ENCODE measurements at regions not wholly inside any gene's neighbourhood (a gene's known extent, or its start where the extent isn't known, plus 50 kb on each side); places are given as distances from the start of the nearest gene placed in this dataset.

DNA sequence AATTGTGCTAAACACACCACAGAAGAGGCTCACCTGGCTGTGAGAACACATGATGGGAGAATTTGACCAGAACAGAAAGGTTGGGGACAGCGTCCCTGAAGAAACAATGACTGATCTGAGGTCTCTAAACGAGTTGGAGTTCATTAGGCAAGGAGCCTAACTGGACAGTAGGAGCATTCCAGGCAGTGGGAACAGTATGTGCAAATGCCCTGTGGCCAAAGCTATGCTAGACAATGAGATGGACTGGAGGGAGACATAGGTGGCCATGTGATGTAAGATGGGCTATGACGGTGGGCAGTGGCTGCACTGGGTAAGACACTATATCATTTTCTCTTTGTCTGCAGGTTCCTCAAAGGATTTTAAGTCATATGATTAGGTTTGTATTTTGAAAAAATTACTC lies 95.1 kb upstream of the ARAP3 start:
- Histone ChIP-seq H3K9ac (ENCODE audit: low read depth, low read length) (no peak overlapping the region), H3K9me3 (ENCODE audit: control insufficient read depth, insufficient read depth, low read length) (no peaks in the 10 kb centered on the region), H3K27me3 (ENCODE audit: control insufficient read depth, insufficient read depth, low read length) (peaks cover 10% of the 10 kb centered on the region), H3K4me1 (ENCODE audit: control insufficient read depth, insufficient read depth, low read length) (peaks cover 10% of the 10 kb centered on the region), H3K36me3 (ENCODE audit: control insufficient read depth, insufficient read depth, low read length) (no peaks in the 10 kb centered on the region), H3K4me3 (ENCODE audit: low read depth, low read length) (no peak overlapping the region)

DNA sequence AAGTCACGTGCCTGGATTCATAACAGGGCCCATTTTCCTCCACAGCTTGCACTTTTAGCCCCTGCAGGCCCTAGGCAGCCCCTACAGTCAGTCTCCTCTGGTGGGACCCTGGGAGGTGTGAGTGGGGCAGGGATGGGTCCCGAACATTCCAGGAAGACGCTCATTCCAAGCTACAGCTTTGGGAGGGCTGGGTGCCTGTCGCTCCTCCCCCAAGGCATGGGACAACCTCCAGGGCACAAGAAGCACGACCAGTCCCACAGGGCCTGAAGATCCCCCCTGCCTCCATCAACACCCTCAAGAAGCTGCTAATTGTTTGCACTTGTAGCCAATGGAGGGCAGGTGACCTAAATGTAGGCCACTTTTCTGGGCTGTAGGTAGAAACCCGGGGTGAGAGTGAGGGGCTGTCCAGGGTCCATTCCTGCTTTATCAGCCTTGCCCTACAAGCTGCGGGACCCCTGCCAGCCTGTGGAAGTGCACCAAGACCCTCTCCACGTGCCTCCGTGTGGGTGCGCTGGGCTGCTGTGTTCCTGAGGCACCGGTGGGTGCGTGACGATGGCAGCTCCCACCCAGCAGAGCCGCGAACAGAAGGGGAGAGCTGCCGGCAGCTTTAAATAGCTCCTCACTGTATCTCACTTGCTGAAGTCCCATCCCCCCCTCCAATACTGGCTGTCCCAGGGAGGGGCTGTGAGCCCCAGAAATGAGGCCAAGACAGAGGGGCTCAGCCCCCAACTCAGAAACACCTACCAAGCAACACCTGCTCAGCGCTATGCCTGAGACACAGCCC lies 91.9 kb upstream of the ARAP3 start:
- no peak overlapping the region for H3K4me3 ChIP-seq (ENCODE audit: low read depth, low read length)
- H3K27me3 ChIP-seq (ENCODE audit: control insufficient read depth, insufficient read depth, low read length) = peaks cover 10% of the 10 kb centered on the region
- H3K9ac ChIP-seq (ENCODE audit: low read depth, low read length) = no peak overlapping the region

GRCh38 chr5:141772281-141772680 lies 90.3 kb upstream of the ARAP3 start:
- Histone ChIP-seq H3K9ac (ENCODE audit: low read depth, low read length) (no peak overlapping the region), H3K9me3 (ENCODE audit: control insufficient read depth, insufficient read depth, low read length) (no peaks in the 10 kb centered on the region), H3K36me3 (ENCODE audit: control insufficient read depth, insufficient read depth, low read length) (no peaks in the 10 kb centered on the region), H3K4me3 (ENCODE audit: low read depth, low read length) (no peak overlapping the region), H3K27me3 (ENCODE audit: control insufficient read depth, insufficient read depth, low read length) (peaks cover 16% of the 10 kb centered on the region), H3K4me1 (ENCODE audit: control insufficient read depth, insufficient read depth, low read length) (peaks cover 5% of the 10 kb centered on the region)

More for the DNA sequence above, 91.9 kb upstream of the ARAP3 start:
- peaks cover 5% of the 10 kb centered on the region for H3K4me1 ChIP-seq (ENCODE audit: control insufficient read depth, insufficient read depth, low read length)
- no peaks in the 10 kb centered on the region for H3K9me3 ChIP-seq (ENCODE audit: control insufficient read depth, insufficient read depth, low read length)
- no peaks in the 10 kb centered on the region for H3K36me3 ChIP-seq (ENCODE audit: control insufficient read depth, insufficient read depth, low read length)

- Histone ChIP-seq H3K27me3 (ENCODE audit: control insufficient read depth, insufficient read depth, low read length) (peaks cover 18% of the 10 kb centered on the region), H3K4me1 (ENCODE audit: control insufficient read depth, insufficient read depth, low read length) (peaks cover 5% of the 10 kb centered on the region), H3K36me3 (ENCODE audit: control insufficient read depth, insufficient read depth, low read length) (no peaks in the 10 kb centered on the region), H3K9ac (ENCODE audit: low read depth, low read length) (no peak overlapping the region), H3K9me3 (ENCODE audit: control insufficient read depth, insufficient read depth, low read length) (no peaks in the 10 kb centered on the region), H3K4me3 (ENCODE audit: low read depth, low read length) (no peak overlapping the region)
Observed at GRCh38 chr5:141771562-141771961, 89.5 kb upstream of the ARAP3 start.

DNA sequence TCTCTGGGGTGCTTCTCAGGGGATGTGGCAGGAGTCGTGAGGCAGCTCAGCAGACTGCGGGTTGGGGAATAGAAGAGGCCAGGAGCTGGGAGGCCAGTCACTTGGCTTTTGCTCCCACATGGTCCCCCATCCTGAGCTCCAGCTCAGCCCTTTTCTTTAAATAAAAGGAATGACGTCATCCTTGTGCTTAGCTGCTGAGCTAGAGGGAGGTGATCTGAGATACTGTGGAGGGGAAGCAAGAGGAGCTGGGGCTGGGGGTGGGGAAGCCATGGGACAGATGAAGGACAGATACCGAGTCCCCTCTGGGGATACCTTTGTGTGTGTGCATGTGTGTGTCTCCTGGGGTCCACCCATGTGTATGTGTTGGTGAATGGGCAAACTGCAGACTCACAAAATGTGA lies 89.0 kb upstream of the ARAP3 start:
- no peaks in the 10 kb centered on the region for H3K36me3 ChIP-seq (ENCODE audit: control insufficient read depth, insufficient read depth, low read length)
- H3K4me1 ChIP-seq (ENCODE audit: control insufficient read depth, insufficient read depth, low read length) = peaks cover 5% of the 10 kb centered on the region
- H3K4me3 ChIP-seq (ENCODE audit: low read depth, low read length) = no peak overlapping the region
- H3K9ac ChIP-seq (ENCODE audit: low read depth, low read length) = no peak overlapping the region
- no peaks in the 10 kb centered on the region for H3K9me3 ChIP-seq (ENCODE audit: control insufficient read depth, insufficient read depth, low read length)
- peaks cover 18% of the 10 kb centered on the region for H3K27me3 ChIP-seq (ENCODE audit: control insufficient read depth, insufficient read depth, low read length)

DNA sequence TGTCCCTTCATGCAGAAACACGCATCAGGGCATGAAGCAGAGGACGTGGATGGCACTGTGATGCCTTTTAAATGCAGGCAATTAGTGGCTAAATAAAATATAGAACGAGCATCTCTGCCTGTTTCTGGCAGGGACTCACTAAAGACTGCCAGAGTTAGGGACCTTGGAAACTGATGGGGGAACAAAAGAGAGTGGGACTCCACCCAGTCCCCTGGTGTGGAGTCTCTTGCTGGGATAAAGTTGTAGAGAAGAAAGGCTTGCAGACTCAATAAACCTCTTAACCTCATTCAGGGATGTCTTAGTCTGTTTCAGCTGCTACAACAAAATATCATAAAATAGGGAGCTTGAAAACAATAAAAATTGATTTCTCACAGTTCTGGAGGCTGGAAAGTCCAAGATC lies 87.6 kb upstream of the ARAP3 start:
- Histone ChIP-seq H3K27me3 (ENCODE audit: control insufficient read depth, insufficient read depth, low read length) (peaks cover 22% of the 10 kb centered on the region), H3K9me3 (ENCODE audit: control insufficient read depth, insufficient read depth, low read length) (no peaks in the 10 kb centered on the region), H3K4me3 (ENCODE audit: low read depth, low read length) (no peak overlapping the region), H3K36me3 (ENCODE audit: control insufficient read depth, insufficient read depth, low read length) (no peaks in the 10 kb centered on the region), H3K4me1 (ENCODE audit: control insufficient read depth, insufficient read depth, low read length) (peaks cover 5% of the 10 kb centered on the region), H3K9ac (ENCODE audit: low read depth, low read length) (no peak overlapping the region)

GRCh38 chr5:141767671-141768070 lies 85.6 kb upstream of the ARAP3 start:
- Histone ChIP-seq H3K4me3 (ENCODE audit: low read depth, low read length) (no peak overlapping the region), H3K4me1 (ENCODE audit: control insufficient read depth, insufficient read depth, low read length) (peaks cover 3% of the 10 kb centered on the region), H3K9ac (ENCODE audit: low read depth, low read length) (no peak overlapping the region), H3K36me3 (ENCODE audit: control insufficient read depth, insufficient read depth, low read length) (no peaks in the 10 kb centered on the region), H3K9me3 (ENCODE audit: control insufficient read depth, insufficient read depth, low read length) (no peaks in the 10 kb centered on the region), H3K27me3 (ENCODE audit: control insufficient read depth, insufficient read depth, low read length) (peaks cover 18% of the 10 kb centered on the region)

DNA sequence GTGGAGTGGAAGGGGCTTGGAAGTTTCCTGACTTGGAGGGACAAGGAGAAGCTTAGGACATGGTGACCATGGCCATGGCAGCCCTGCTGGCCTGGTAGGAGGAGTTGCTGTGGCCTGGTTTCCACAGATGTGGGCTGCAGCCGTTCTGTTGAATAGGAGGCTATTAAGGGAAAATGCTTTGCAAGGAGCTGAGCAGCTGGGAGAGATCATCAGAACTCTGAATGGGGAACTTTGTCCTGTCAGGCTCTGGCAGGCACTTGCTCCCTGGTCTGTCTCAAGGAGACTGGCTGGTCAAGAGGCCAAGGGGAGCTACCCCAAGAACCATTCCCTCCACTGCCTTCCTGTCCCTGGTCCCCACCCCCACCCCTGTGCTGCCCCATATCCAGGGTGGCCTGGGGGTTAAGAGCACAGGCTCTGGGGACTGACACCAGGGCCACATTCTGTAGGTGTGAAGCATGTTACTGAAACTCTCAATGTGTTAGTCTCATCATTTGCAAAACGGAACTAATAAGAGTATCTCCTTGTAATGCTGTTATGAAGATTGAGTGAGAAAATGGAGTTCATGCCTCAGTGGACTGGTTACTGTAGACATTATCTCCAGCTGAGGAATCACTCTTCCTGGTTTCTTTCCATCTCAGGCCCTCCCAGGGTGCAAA lies 84.0 kb upstream of the ARAP3 start:
- Histone ChIP-seq H3K36me3 (ENCODE audit: control insufficient read depth, insufficient read depth, low read length) (no peaks in the 10 kb centered on the region), H3K9me3 (ENCODE audit: control insufficient read depth, insufficient read depth, low read length) (no peaks in the 10 kb centered on the region), H3K4me1 (ENCODE audit: control insufficient read depth, insufficient read depth, low read length) (peaks cover 1% of the 10 kb centered on the region), H3K4me3 (ENCODE audit: low read depth, low read length) (no peak overlapping the region), H3K27me3 (ENCODE audit: control insufficient read depth, insufficient read depth, low read length) (peaks cover 27% of the 10 kb centered on the region), H3K9ac (ENCODE audit: low read depth, low read length) (no peak overlapping the region)

- H3K27me3 ChIP-seq (ENCODE audit: control insufficient read depth, insufficient read depth, low read length) = peaks cover 29% of the 10 kb centered on the region
- H3K9ac ChIP-seq (ENCODE audit: low read depth, low read length) = no peak overlapping the region
- no peaks in the 10 kb centered on the region for H3K9me3 ChIP-seq (ENCODE audit: control insufficient read depth, insufficient read depth, low read length)
- peaks cover 8% of the 10 kb centered on the region for H3K4me1 ChIP-seq (ENCODE audit: control insufficient read depth, insufficient read depth, low read length)
- no peaks in the 10 kb centered on the region for H3K36me3 ChIP-seq (ENCODE audit: control insufficient read depth, insufficient read depth, low read length)
- H3K4me3 ChIP-seq (ENCODE audit: low read depth, low read length) = no peak overlapping the region
Observed at GRCh38 chr5:141763541-141763940, 81.5 kb upstream of the ARAP3 start.

DNA sequence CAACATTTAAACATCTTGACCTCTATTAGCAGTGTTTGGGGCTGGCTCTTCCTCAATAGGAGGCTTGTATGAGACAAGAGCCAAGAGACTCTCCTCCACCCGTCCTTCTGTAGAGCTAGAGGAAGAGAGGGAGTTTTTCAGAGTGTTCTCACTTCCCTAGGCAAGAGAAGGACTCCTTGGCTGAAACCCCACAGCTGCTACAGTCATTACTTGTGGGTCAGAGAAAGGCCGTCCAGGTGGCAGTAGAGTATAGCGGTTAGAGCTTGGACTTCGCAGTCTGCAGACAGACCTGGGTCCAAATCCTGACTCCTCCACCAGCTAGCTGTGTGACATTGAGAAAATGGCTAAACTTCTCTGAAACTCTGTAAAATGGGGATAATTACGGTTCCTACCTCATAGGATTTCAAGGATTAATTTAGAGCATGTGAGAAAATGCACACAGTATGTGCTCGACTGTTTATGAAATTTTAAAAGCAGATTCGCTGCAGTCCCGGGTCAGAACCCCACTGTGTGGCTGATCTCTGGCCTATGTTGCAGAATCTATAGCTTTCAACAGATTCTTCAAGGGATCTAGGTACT lies 80.8 kb upstream of the ARAP3 start:
- Histone ChIP-seq H3K4me1 (ENCODE audit: control insufficient read depth, insufficient read depth, low read length) (peaks cover 12% of the 10 kb centered on the region), H3K4me3 (ENCODE audit: low read depth, low read length) (no peak overlapping the region), H3K36me3 (ENCODE audit: control insufficient read depth, insufficient read depth, low read length) (no peaks in the 10 kb centered on the region), H3K27me3 (ENCODE audit: control insufficient read depth, insufficient read depth, low read length) (peaks cover 25% of the 10 kb centered on the region), H3K9ac (ENCODE audit: low read depth, low read length) (no peak overlapping the region), H3K9me3 (ENCODE audit: control insufficient read depth, insufficient read depth, low read length) (no peaks in the 10 kb centered on the region)

DNA sequence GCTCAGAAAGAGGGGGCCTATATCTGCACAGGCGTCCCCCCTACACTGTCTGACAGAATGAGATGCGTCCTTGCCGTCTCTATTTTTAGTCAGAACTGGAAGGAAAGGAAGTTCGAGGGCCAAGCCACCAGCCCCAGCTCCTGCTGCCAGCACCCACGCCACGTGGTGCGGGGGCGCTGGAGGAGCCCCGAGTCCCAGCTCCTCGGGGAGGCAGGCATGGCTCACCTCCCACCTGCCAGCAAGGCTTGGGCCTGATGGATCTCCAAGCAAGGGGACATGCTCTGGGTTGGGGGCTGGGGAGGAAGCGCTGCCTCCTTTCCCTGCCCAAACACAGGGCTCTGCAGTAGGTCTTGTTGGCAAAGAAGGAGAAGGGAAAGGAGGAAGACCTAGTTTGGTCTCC lies 80.3 kb upstream of the ARAP3 start:
- peaks cover 12% of the 10 kb centered on the region for H3K4me1 ChIP-seq (ENCODE audit: control insufficient read depth, insufficient read depth, low read length)
- no peaks in the 10 kb centered on the region for H3K36me3 ChIP-seq (ENCODE audit: control insufficient read depth, insufficient read depth, low read length)
- no peak overlapping the region for H3K4me3 ChIP-seq (ENCODE audit: low read depth, low read length)
- H3K27me3 ChIP-seq (ENCODE audit: control insufficient read depth, insufficient read depth, low read length) = peaks cover 22% of the 10 kb centered on the region
- no peak overlapping the region for H3K9ac ChIP-seq (ENCODE audit: low read depth, low read length)
- no peaks in the 10 kb centered on the region for H3K9me3 ChIP-seq (ENCODE audit: control insufficient read depth, insufficient read depth, low read length)

GRCh38 chr5:141760753-141761152 lies 78.7 kb upstream of the ARAP3 start:
- Histone ChIP-seq H3K9me3 (ENCODE audit: control insufficient read depth, insufficient read depth, low read length) (no peaks in the 10 kb centered on the region), H3K27me3 (ENCODE audit: control insufficient read depth, insufficient read depth, low read length) (peaks cover 20% of the 10 kb centered on the region), H3K9ac (ENCODE audit: low read depth, low read length) (no peak overlapping the region), H3K4me1 (ENCODE audit: control insufficient read depth, insufficient read depth, low read length) (peaks cover 12% of the 10 kb centered on the region), H3K36me3 (ENCODE audit: control insufficient read depth, insufficient read depth, low read length) (no peaks in the 10 kb centered on the region), H3K4me3 (ENCODE audit: low read depth, low read length) (no peak overlapping the region)
